HL-60 (cell line): ENCODE measurements at regions not wholly inside any gene's neighbourhood (a gene's known extent, or its start where the extent isn't known, plus 50 kb on each side); places are given as distances from the start of the nearest gene placed in this dataset.

Source experiments
- GABPA ChIP-seq: IDR thresholded peaks from 2 replicates; pipeline ENCODE4 v1.6.1; 2012; ENCODE audit warnings: low read depth
- POLR2AphosphoS5 ChIP-seq: IDR thresholded peaks from 2 replicates; pipeline ENCODE4 v1.6.1; 2012; ENCODE audit warnings: low read depth
- REST ChIP-seq: IDR thresholded peaks from 2 replicates; pipeline ENCODE4 v1.6.1; 2012; ENCODE audit warnings: low read depth; ENCODE audit not compliant: insufficient replicate concordance
- SPI1 ChIP-seq: IDR thresholded peaks from 2 replicates; pipeline ENCODE4 v1.6.1; 2012; ENCODE audit warnings: low read depth, mild to moderate bottlenecking, borderline replicate concordance
- TF ChIP-seq, protein P1 (sequence below): IDR thresholded peaks from one replicate; pipeline ENCODE4 v1.5.1; 2011; ENCODE audit warnings: low read length, control low read depth, inconsistent platforms; ENCODE audit not compliant: insufficient read depth

DNA sequence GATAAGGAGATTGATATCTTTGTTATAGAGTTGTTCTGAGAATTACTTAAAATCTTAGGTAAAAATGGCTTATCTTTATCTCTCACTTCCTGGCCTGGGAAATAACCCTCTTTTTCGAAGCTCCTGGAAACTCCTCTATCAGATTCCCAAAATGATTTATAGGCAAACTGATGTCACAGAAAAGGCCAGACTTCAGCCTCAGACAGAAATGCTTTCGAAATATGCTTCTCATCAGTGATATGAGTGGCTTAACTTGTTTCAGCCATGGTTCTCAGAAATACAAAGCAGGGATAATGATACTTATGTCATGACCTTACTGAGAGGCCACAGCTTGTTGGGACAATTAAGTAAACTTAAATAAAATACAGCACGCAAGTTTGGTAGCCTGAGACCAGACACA is 85.3 kb upstream of the HS3ST1 start:
- TF ChIP-seq, protein P1, sequence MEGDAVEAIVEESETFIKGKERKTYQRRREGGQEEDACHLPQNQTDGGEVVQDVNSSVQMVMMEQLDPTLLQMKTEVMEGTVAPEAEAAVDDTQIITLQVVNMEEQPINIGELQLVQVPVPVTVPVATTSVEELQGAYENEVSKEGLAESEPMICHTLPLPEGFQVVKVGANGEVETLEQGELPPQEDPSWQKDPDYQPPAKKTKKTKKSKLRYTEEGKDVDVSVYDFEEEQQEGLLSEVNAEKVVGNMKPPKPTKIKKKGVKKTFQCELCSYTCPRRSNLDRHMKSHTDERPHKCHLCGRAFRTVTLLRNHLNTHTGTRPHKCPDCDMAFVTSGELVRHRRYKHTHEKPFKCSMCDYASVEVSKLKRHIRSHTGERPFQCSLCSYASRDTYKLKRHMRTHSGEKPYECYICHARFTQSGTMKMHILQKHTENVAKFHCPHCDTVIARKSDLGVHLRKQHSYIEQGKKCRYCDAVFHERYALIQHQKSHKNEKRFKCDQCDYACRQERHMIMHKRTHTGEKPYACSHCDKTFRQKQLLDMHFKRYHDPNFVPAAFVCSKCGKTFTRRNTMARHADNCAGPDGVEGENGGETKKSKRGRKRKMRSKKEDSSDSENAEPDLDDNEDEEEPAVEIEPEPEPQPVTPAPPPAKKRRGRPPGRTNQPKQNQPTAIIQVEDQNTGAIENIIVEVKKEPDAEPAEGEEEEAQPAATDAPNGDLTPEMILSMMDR, result no peak
- TF ChIP-seq REST (no peak), POLR2AphosphoS5 (no peak), GABPA (no peak), SPI1 (no peak)
